Calu3 (cell line): ENCODE measurements at regions not wholly inside any gene's neighbourhood (a gene's known extent, or its start where the extent isn't known, plus 50 kb on each side); places are given as distances from the start of the nearest gene placed in this dataset.
"Not testable (repeated sequence)": the region's sequence is repeated elsewhere in the genome, so short reads cannot be mapped to it uniquely, and the experiment has no call there.

ENCODE experiments used
- BruUV-seq: library from RNA; stranded (reverse); fragments of 400-500 nt; replicated peaks from 2 replicates; lab custom pipeline; 2021; lab: Mats Ljungman, UMichigan
- CTCF ChIA-PET: fragments of 300-600 bp; sonication (Branson Sonifier 250); formaldehyde crosslinking; loops from one replicate; lab custom pipeline; 2022; ENCODE audit warnings: antibody characterized with exemption; lab: Charles Lee
- DNase-seq: peaks from one replicate; pipeline ENCODE4 v3.0.0; 2022
- H3K27ac Mint-ChIP-seq: one replicate; pipeline ENCODE4 v1.8.0; 2022; ENCODE audit warnings: mixed read lengths; ENCODE audit not compliant: unreplicated experiment
- H3K27me3 Mint-ChIP-seq: one replicate; pipeline ENCODE4 v1.8.0; 2022; ENCODE audit warnings: mixed read lengths; ENCODE audit not compliant: unreplicated experiment
- H3K36me3 Mint-ChIP-seq: one replicate; pipeline ENCODE4 v1.8.0; 2022; ENCODE audit warnings: mild to moderate bottlenecking, moderate library complexity, mixed read lengths; ENCODE audit not compliant: insufficient read depth, unreplicated experiment
- H3K4me1 Mint-ChIP-seq: one replicate; pipeline ENCODE4 v1.8.0; 2022; ENCODE audit warnings: mild to moderate bottlenecking, low read depth, mixed read lengths; ENCODE audit not compliant: unreplicated experiment
- H3K4me3 Mint-ChIP-seq: one replicate; pipeline ENCODE4 v1.8.0; 2022; ENCODE audit warnings: mild to moderate bottlenecking, low read depth, moderate library complexity, mixed read lengths; ENCODE audit not compliant: unreplicated experiment
- H3K9me3 Mint-ChIP-seq: one replicate; pipeline ENCODE4 v1.8.0; 2022; ENCODE audit warnings: low read depth, mixed read lengths; ENCODE audit not compliant: unreplicated experiment
- intact Hi-C: fragments of 100-400 bp; cut with micrococcal nuclease; formaldehyde crosslinking; loops from one replicate; pipeline ENCODE4 v1.10.0; 2022; ENCODE audit not compliant: unreplicated experiment
- TF ChIP-seq, protein P1 (sequence below): fragments of 200-600 bp; IDR thresholded peaks from one replicate; pipeline ENCODE4 v1.8.0; 2022; ENCODE audit warnings: antibody characterized with exemption; ENCODE audit not compliant: unreplicated experiment

DNA sequence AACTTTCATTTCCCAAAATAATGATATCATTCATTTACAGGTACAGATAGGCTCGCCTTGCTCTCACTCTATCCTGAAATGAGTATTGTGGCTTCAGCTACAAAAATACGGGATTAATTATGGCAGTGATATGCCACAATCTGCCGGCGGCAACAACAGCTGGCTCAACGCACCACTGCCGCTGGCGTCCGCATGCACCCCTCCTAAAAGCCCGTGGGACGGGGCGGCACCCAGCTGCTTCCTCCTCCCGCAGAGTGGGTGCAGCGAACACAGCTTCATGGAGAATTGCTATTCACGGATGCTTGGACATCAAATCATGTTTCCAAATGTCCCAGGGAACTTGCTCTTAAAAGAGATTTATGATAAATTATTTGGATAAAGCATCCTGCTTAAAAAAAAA lies 266.8 kb downstream of the TEX29 start:
- TF ChIP-seq, protein P1, sequence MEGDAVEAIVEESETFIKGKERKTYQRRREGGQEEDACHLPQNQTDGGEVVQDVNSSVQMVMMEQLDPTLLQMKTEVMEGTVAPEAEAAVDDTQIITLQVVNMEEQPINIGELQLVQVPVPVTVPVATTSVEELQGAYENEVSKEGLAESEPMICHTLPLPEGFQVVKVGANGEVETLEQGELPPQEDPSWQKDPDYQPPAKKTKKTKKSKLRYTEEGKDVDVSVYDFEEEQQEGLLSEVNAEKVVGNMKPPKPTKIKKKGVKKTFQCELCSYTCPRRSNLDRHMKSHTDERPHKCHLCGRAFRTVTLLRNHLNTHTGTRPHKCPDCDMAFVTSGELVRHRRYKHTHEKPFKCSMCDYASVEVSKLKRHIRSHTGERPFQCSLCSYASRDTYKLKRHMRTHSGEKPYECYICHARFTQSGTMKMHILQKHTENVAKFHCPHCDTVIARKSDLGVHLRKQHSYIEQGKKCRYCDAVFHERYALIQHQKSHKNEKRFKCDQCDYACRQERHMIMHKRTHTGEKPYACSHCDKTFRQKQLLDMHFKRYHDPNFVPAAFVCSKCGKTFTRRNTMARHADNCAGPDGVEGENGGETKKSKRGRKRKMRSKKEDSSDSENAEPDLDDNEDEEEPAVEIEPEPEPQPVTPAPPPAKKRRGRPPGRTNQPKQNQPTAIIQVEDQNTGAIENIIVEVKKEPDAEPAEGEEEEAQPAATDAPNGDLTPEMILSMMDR = no peak
- Mint-ChIP-seq H3K27ac (no peak overlapping the region), H3K36me3 (no peaks in the 10 kb centered on the region), H3K27me3 (no peaks in the 10 kb centered on the region), H3K9me3 (peaks cover 14% of the 10 kb centered on the region), H3K4me3 (no peak overlapping the region), H3K4me1 (no peaks in the 10 kb centered on the region)
- intact Hi-C loops = no loop called here
- CTCF ChIA-PET = no interaction called here
- BruUV-seq = no TSS peak
- no peak for DNase-seq

DNA sequence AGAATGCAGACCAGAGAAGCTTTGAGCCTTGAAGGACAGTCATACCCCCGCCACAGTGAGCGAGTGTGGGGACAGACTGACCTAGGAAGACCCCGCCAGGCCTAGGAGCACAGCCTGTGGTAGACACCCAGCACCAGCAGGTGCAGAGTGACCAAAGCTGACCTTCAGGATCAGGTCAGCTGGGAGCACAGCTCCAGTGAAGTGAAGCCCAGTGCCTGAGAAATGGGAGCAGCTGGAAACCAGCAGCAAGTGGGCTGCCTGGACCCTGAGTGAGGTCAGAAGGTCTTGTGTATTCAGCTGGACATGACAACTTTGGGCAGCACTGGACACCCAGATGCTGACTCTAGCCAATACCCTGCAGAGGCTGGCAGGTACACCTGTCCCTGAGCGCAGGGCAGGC lies 268.9 kb downstream of the TEX29 start:
- no peak overlapping the region for H3K4me3 Mint-ChIP-seq
- H3K9me3 Mint-ChIP-seq = peaks cover 12% of the 10 kb centered on the region

DNA sequence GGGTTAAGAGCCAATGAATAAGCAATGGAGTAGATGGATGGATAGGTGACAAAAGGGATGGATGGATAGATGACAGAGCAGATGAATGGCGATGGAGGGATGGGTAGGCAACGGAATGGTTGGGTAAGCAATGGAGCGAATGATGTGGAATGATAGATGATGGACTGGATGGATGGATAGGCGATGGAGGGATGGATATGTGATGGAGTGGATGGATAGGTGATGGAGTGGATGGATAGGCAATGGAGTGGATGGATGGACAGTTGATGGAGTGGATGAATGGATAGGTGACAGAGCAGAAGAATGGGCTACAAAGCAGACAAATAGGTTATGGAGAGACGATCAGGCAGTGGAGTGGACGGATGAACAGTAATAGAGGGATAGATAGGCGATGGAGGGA lies 269.6 kb downstream of the TEX29 start:
- intact Hi-C loops = no loop called here
- CTCF ChIA-PET = no interaction called here
- H3K4me1 Mint-ChIP-seq = no peaks in the 10 kb centered on the region

More for the DNA sequence above, 268.9 kb downstream of the TEX29 start:
- no peak for DNase-seq
- H3K27ac Mint-ChIP-seq = no peak overlapping the region
- no TSS peak for BruUV-seq
- no peaks in the 10 kb centered on the region for H3K27me3 Mint-ChIP-seq
- no peaks in the 10 kb centered on the region for H3K4me1 Mint-ChIP-seq
- intact Hi-C loops = no loop called here
- CTCF ChIA-PET = no interaction called here
- H3K36me3 Mint-ChIP-seq = no peaks in the 10 kb centered on the region
- TF ChIP-seq, protein P1 = no peak

DNA sequence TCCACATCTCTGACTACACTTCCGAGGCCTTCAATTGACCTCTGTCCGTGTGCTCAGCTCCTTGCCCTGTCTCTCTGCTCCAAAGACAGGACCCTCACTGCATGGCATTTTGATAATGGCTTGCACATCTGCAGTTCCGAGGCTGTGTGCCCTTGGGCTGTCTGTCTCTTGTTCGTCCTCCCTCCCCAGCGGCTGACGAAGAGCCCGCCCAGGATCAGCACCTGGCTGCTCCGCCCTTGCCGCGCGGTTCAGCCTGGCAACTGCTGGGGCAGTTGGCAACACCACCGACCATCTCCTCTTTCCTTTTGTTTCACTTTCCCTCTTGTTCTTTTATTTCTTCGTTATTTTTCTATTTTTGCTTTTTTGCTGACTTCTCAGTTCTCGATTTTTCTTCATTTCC lies 270.4 kb downstream of the TEX29 start:
- Mint-ChIP-seq H3K27ac (no peak overlapping the region), H3K4me1 (no peaks in the 10 kb centered on the region), H3K27me3 (no peaks in the 10 kb centered on the region), H3K36me3 (no peaks in the 10 kb centered on the region), H3K9me3 (peaks cover 14% of the 10 kb centered on the region), H3K4me3 (no peak overlapping the region)
- TF ChIP-seq, protein P1 = no peak
- BruUV-seq = no TSS peak
- no peak for DNase-seq
- intact Hi-C loops = no loop called here
- CTCF ChIA-PET = no interaction called here

More for the DNA sequence above, 269.6 kb downstream of the TEX29 start:
- no peaks in the 10 kb centered on the region for H3K36me3 Mint-ChIP-seq
- TF ChIP-seq, protein P1 = no peak
- BruUV-seq = no TSS peak
- peaks cover 12% of the 10 kb centered on the region for H3K9me3 Mint-ChIP-seq
- no peak overlapping the region for H3K4me3 Mint-ChIP-seq
- no peaks in the 10 kb centered on the region for H3K27me3 Mint-ChIP-seq
- H3K27ac Mint-ChIP-seq = no peak overlapping the region
- DNase-seq = no peak

DNA sequence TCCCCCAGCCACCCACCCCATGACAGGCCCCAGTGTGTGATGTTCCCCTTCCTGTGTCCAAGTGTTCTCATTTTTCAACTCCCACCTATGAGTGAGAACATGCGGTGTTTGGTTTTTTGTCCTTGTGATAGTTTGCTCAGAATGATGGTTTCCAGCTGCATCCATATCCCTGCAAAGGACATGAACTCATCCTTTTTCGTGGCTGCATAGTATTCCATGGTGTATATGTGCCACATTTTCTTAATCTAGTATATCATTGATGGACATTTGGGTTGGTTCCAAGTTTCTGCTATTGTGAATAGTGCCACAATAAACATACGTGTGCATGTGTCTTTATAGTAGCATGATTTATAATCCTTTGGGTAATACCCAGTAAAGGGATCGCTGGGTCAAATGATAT lies 273.0 kb downstream of the TEX29 start:
- H3K36me3 Mint-ChIP-seq, H3K27ac Mint-ChIP-seq, H3K27me3 Mint-ChIP-seq, BruUV-seq, H3K4me1 Mint-ChIP-seq, CTCF ChIA-PET, DNase-seq, intact Hi-C loops, H3K4me3 Mint-ChIP-seq: not testable (repeated sequence)
- peaks cover 12% of the 10 kb centered on the region for H3K9me3 Mint-ChIP-seq
